HG03066 (cell line): ENCODE measurements at regions not wholly inside any gene's neighbourhood (a gene's known extent, or its start where the extent isn't known, plus 50 kb on each side); places are given as distances from the start of the nearest gene placed in this dataset.
"Not testable (repeated sequence)": the region's sequence is repeated elsewhere in the genome, so short reads cannot be mapped to it uniquely, and the experiment has no call there.

ENCODE experiments used
- ATAC-seq: cut with Tn5 transposase; IDR thresholded peaks from one replicate; pipeline ENCODE4 v1.9.1; 2021; ENCODE audit warnings: low read depth; ENCODE audit not compliant: unreplicated experiment

- ATAC-seq = peak; percentile 83
Observed at GRCh38 chr5:110865400-110866094, 126.7 kb downstream of the SLC25A46 start.

GRCh38 chr5:110869927-110870326 is 131.1 kb downstream of the SLC25A46 start:
- ATAC-seq = no peak

- ATAC-seq = no peak
Observed at GRCh38 chr5:110872200-110872599, 133.4 kb downstream of the SLC25A46 start.

GRCh38 chr5:110872963-110873362 is 134.2 kb downstream of the SLC25A46 start:
- no peak for ATAC-seq

- ATAC-seq = no peak
Observed at GRCh38 chr5:110873773-110874437, 135.1 kb downstream of the SLC25A46 start.

GRCh38 chr5:110875115-110875514 is 136.3 kb downstream of the SLC25A46 start:
- ATAC-seq = not testable (repeated sequence)

GRCh38 chr5:110878115-110878514 is 139.3 kb downstream of the SLC25A46 start:
- no peak for ATAC-seq

GRCh38 chr5:110879675-110880074 is 140.9 kb downstream of the SLC25A46 start:
- ATAC-seq = no peak

- ATAC-seq = no peak
Observed at GRCh38 chr5:110880413-110880812, 141.6 kb downstream of the SLC25A46 start.

- no peak for ATAC-seq
Observed at GRCh38 chr5:110884005-110884404, 145.2 kb downstream of the SLC25A46 start.

GRCh38 chr5:110887170-110887569 is 148.4 kb downstream of the SLC25A46 start:
- not testable (repeated sequence) for ATAC-seq

GRCh38 chr5:110893854-110894483 is 155.2 kb downstream of the SLC25A46 start:
- not testable (repeated sequence) for ATAC-seq

- no peak for ATAC-seq
Observed at GRCh38 chr5:110894805-110895204, 156.0 kb downstream of the SLC25A46 start.

- ATAC-seq = no peak
Observed at GRCh38 chr5:110896901-110897300, 158.1 kb downstream of the SLC25A46 start.

GRCh38 chr5:110899566-110900412 is 161.0 kb downstream of the SLC25A46 start:
- ATAC-seq = peak; percentile 77

GRCh38 chr5:110900829-110901228 is 162.0 kb downstream of the SLC25A46 start:
- no peak for ATAC-seq

- ATAC-seq = no peak
Observed at GRCh38 chr5:110903966-110904365, 165.2 kb downstream of the SLC25A46 start.

GRCh38 chr5:110908848-110909247 is 162.7 kb upstream of the TSLP start:
- no peak for ATAC-seq

- no peak for ATAC-seq
Observed at GRCh38 chr5:110909415-110909814, 162.1 kb upstream of the TSLP start.

GRCh38 chr5:110909950-110910349 is 161.6 kb upstream of the TSLP start:
- ATAC-seq = no peak

GRCh38 chr5:110913221-110913620 is 158.3 kb upstream of the TSLP start:
- no peak for ATAC-seq
